ENCODE measurements at regions not wholly inside any gene's neighbourhood (a gene's known extent, or its start where the extent isn't known, plus 50 kb on each side); places are given as distances from the start of the nearest gene placed in this dataset.

DNA sequence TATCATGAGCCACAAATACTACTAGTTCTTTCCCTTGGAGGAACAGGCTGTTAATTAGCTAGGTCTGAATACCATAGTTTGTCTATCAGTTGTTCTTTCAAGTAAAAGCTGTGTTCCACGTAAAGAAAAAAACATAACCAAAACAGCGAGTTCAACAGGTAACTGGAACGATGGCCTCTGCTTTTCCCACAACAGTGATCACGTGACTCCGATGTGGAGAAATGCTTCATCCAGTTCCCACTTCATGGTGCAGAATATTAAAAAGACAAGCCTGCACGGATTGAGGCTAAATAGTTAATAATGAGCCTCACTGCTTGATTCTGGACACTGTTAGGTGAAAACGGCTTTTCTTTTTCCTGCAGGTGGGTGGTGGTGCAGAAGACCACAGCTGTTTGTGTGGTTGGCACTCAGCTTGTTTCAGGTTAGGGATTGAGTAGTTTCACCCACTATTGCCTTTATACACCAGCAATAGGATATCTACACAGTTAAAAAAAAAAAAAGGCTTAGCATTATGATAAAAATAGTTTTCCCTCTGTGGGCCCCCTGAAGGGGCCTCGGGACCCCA, 88.1 kb downstream of the DACT2 start:
- TF ChIP-seq, protein P1, sequence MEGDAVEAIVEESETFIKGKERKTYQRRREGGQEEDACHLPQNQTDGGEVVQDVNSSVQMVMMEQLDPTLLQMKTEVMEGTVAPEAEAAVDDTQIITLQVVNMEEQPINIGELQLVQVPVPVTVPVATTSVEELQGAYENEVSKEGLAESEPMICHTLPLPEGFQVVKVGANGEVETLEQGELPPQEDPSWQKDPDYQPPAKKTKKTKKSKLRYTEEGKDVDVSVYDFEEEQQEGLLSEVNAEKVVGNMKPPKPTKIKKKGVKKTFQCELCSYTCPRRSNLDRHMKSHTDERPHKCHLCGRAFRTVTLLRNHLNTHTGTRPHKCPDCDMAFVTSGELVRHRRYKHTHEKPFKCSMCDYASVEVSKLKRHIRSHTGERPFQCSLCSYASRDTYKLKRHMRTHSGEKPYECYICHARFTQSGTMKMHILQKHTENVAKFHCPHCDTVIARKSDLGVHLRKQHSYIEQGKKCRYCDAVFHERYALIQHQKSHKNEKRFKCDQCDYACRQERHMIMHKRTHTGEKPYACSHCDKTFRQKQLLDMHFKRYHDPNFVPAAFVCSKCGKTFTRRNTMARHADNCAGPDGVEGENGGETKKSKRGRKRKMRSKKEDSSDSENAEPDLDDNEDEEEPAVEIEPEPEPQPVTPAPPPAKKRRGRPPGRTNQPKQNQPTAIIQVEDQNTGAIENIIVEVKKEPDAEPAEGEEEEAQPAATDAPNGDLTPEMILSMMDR (IDR thresholded peaks at IDR 0.05; ENCODE audit: low read depth, low read length): no peak
- TF ChIP-seq EZH2phosphoT487 (IDR thresholded peaks at IDR 0.05; ENCODE audit: low read depth): no peak
